Stomach (tissue), 4 donors: ENCODE measurements at regions not wholly inside any gene's neighbourhood (a gene's known extent, or its start where the extent isn't known, plus 50 kb on each side); places are given as distances from the start of the nearest gene placed in this dataset.
A peak's percentile ranks its signal among the peaks of the same experiment; 100 is the strongest.

ENCODE experiments used
- CTCF ChIP-seq, 7 experiments: fragments of 450-650 bp in 4 of 7; fragments of 200-600 bp in 3 of 7; sonication (generic) in 3 of 7; IDR thresholded peaks; one replicate each; pipeline ENCODE4 v1.5.1; 2016 to 2019; ENCODE audit warnings: antibody characterized with exemption in 7 of 7, control low read depth in 2 of 7, mild to moderate bottlenecking in 1 of 7
- POLR2AphosphoS5 ChIP-seq, 3 donors: sonication (generic); formaldehyde crosslinking; IDR thresholded peaks; one replicate each; pipeline ENCODE4 v1.6.1; 2016; ENCODE audit warnings: antibody characterized with exemption in 3 of 3

- no peak for TF ChIP-seq CTCF (IDR thresholded peaks at IDR 0.05)
- peak in 1 of 3 donors; percentile 22 for TF ChIP-seq POLR2AphosphoS5 (IDR thresholded peaks at IDR 0.05)
Measured at GRCh38 chr12:92552412-92553108, 150.2 kb upstream of the PLEKHG7 start.
